ENCODE measurements at regions not wholly inside any gene's neighbourhood (a gene's known extent, or its start where the extent isn't known, plus 50 kb on each side); places are given as distances from the start of the nearest gene placed in this dataset.

GRCh38 chr1:90200646-90201205 is 205.8 kb downstream of the ZNF326 start:
- H3K23me2 ChIP-seq (ENCODE audit: insufficient read length, low read depth, low read length, poor library complexity, severe bottlenecking): no peaks in the 10 kb centered on the region
- no peak overlapping the region for H3T11ph ChIP-seq (ENCODE audit: low read length)
- H2BK5ac ChIP-seq (ENCODE audit: insufficient read length, low read length): no peak overlapping the region
- H3K9me3 ChIP-seq (ENCODE audit: control insufficient read depth, low read depth, low read length): no peaks in the 10 kb centered on the region
- H3K14ac ChIP-seq (ENCODE audit: insufficient read depth, low read length): no peak overlapping the region
- no peaks in the 10 kb centered on the region for H3K4me1 ChIP-seq (ENCODE audit: insufficient read depth, low read length)
- no peak overlapping the region for H3K56ac ChIP-seq (ENCODE audit: insufficient read length, low read depth, low read length)
- H3K27ac Mint-ChIP-seq: no peak overlapping the region; a peak in 1 of 7 replicates
- no CpG with 5 or more reads among the region's 5 CpGs for WGBS (ENCODE audit: extremely low coverage, insufficient read length, low lambda C conversion rate)
- no peak overlapping the region for H4K8ac ChIP-seq (replicated peaks; ENCODE audit: insufficient read length, low read depth, low read length)
- H3K27me3 Mint-ChIP-seq (ENCODE audit: low read depth): peaks cover 3% of the 10 kb centered on the region; the same call in 1 of the 2 replicates
- no peak for TF ChIP-seq CTCF (conservative IDR thresholded peaks at IDR 0.05)
- no peak overlapping the region for H2BK20ac ChIP-seq (ENCODE audit: low read depth, low read length, poor library complexity, severe bottlenecking)
- no peaks in the 10 kb centered on the region for H3K27me3 ChIP-seq (ENCODE audit: insufficient read depth, low read length)
- no peaks in the 10 kb centered on the region for H3K9me3 Mint-ChIP-seq
- no peaks in the 10 kb centered on the region for H3K79me2 ChIP-seq (ENCODE audit: insufficient read depth, low read length)
- no peak overlapping the region for H3K23ac ChIP-seq (ENCODE audit: insufficient read length, low read depth, low read length)
- no peak overlapping the region for H2AFZ ChIP-seq (ENCODE audit: low read length)
- H2AK5ac ChIP-seq (ENCODE audit: insufficient read length, low read length): no peak overlapping the region
- no peak overlapping the region for H3K4ac ChIP-seq (ENCODE audit: low read depth, low read length)
- H3K4me1 Mint-ChIP-seq: peaks cover 17 to 22% of the 10 kb centered on the region in 2 experiments
- no peak overlapping the region for H2BK12ac ChIP-seq (ENCODE audit: insufficient read length, low read depth, low read length)
- H3K18ac ChIP-seq (ENCODE audit: insufficient read length, low read depth, low read length): no peak overlapping the region
- no peak overlapping the region for H3K9ac ChIP-seq (ENCODE audit: extremely low read depth, insufficient read length, low read length)
- no peaks in the 10 kb centered on the region for H4K20me1 ChIP-seq (ENCODE audit: control insufficient read depth, insufficient read depth, insufficient read length)
- no peak overlapping the region for H4K5ac ChIP-seq (ENCODE audit: insufficient read length, low read depth, low read length)
- H3K36me3 Mint-ChIP-seq (ENCODE audit: insufficient read depth in 1 of 3, low read depth in 3 of 3): no peaks in the 10 kb centered on the region
- no peak overlapping the region for H2BK120ac ChIP-seq (ENCODE audit: low read depth, low read length, poor library complexity, severe bottlenecking)
- no peak overlapping the region for H2BK15ac ChIP-seq (ENCODE audit: low read depth, low read length)
- no peak overlapping the region for H3K27ac ChIP-seq (ENCODE audit: insufficient read length, low read depth, low read length)
- DNase-seq: no peak
- H4K91ac ChIP-seq (ENCODE audit: insufficient read length, low read depth, low read length): no peak overlapping the region
- H3K79me1 ChIP-seq (ENCODE audit: insufficient read depth, low read depth, low read length, poor library complexity, severe bottlenecking): no peaks in the 10 kb centered on the region
- no peak overlapping the region for H3K4me3 Mint-ChIP-seq
- no peak overlapping the region for H3K4me2 ChIP-seq (ENCODE audit: insufficient read depth, insufficient read length, low read length)
